H1 (cell line): ENCODE measurements at regions not wholly inside any gene's neighbourhood (a gene's known extent, or its start where the extent isn't known, plus 50 kb on each side); places are given as distances from the start of the nearest gene placed in this dataset.

ENCODE experiments used
- CBX5 ChIP-seq: fragments of 300-800, 300-1000 bp; sonication (generic); IDR thresholded peaks from 2 replicates; pipeline ENCODE4 v1.7.1; 2016; ENCODE audit warnings: antibody characterized with exemption, low read length, low read depth
- CHD7 ChIP-seq: fragments of 300-600 bp; sonication (generic); IDR thresholded peaks from 2 replicates; pipeline ENCODE4 v1.7.1; 2012; ENCODE audit warnings: low read length, moderate library complexity, mild to moderate bottlenecking, inconsistent platforms; ENCODE audit not compliant: insufficient replicate concordance
- CTBP2 ChIP-seq: IDR thresholded peaks from 2 replicates; pipeline ENCODE4 v1.7.0; 2011; ENCODE audit warnings: borderline replicate concordance, mild to moderate bottlenecking, moderate library complexity, mixed read lengths, low read length; ENCODE audit not compliant: insufficient read depth, insufficient read length
- CTCF ChIP-seq, 3 experiments: IDR thresholded peaks; 1 replicate in 2 of 3; 2 replicates in 1 of 3; pipeline versions ENCODE4 v1.5.1 to v1.6.1; 2011; ENCODE audit warnings: low read length in 3 of 3, mild to moderate bottlenecking in 3 of 3, inconsistent platforms in 2 of 3, low read depth in 1 of 3, moderate library complexity in 1 of 3; ENCODE audit not compliant: insufficient read depth in 1 of 3; ENCODE audit errors: control extremely low read depth in 1 of 3
- RNF2 ChIP-seq: fragments of 200-900, 300-1000 bp; sonication (generic); IDR thresholded peaks from 2 replicates; pipeline ENCODE4 v1.7.1; 2016; ENCODE audit warnings: borderline replicate concordance, low read depth, mild to moderate bottlenecking, antibody characterized with exemption, low read length; ENCODE audit not compliant: poor library complexity, severe bottlenecking; ENCODE audit errors: missing control alignments
- TAF1 ChIP-seq: IDR thresholded peaks from 2 replicates; pipeline ENCODE4 v1.6.1; 2011; ENCODE audit warnings: mild to moderate bottlenecking, low read depth, low read length

GRCh38 chr21:45339421-45340402 is 52.0 kb upstream of the POFUT2 start (continued):
- TF ChIP-seq CHD7 (no peak), RNF2 (no peak), CBX5 (no peak), TAF1 (no peak), CTCF (IDR thresholded peaks at IDR 0.05; ENCODE audit: control extremely low read depth in 1 of 3, insufficient read depth in 1 of 3, low read depth in 1 of 3, low read length in 3 of 3) (no peak), CTBP2 (no peak)
